Peyer's patch (tissue), 4 donors: ENCODE measurements at regions not wholly inside any gene's neighbourhood (a gene's known extent, or its start where the extent isn't known, plus 50 kb on each side); places are given as distances from the start of the nearest gene placed in this dataset.

ENCODE experiments used
- DNase-seq, 3 donors: peaks; one replicate each; pipeline ENCODE4 v3.0.0-alpha.2; 2017 to 2019
- H3K27ac ChIP-seq, 4 donors: fragments of 200-600 bp; sonication (generic); one replicate each; pipeline ENCODE4 v1.5.1; 2016 to 2019
- H3K27me3 ChIP-seq, 2 donors: fragments of 200-600 bp; sonication (generic); one replicate each; pipeline ENCODE4 v1.5.1; 2019
- H3K36me3 ChIP-seq, 3 donors: fragments of 200-600 bp; sonication (generic); one replicate each; pipeline ENCODE4 v1.5.1; 2016 to 2019
- H3K4me1 ChIP-seq, 4 donors: fragments of 200-600 bp; sonication (generic); one replicate each; pipeline ENCODE4 v1.5.1; 2016 to 2019
- H3K4me3 ChIP-seq, 4 donors: fragments of 200-600 bp; sonication (generic); 1 replicate in 3 of 4; 2 replicates in 1 of 4; pipeline ENCODE4 v1.5.1; 2016 to 2019; ENCODE audit warnings: mild to moderate bottlenecking in 1 of 4
- H3K9me3 ChIP-seq, 4 donors: fragments of 200-600 bp; sonication (generic); one replicate each; pipeline ENCODE4 v1.5.1; 2016 to 2019; ENCODE audit warnings: mild to moderate bottlenecking in 1 of 4
- POLR2A ChIP-seq, 2 donors: fragments of 450-650 bp; IDR thresholded peaks; one replicate each; pipeline ENCODE4 v1.5.1; 2017; ENCODE audit warnings: antibody characterized with exemption in 2 of 2, mild to moderate bottlenecking in 2 of 2, moderate library complexity in 2 of 2
- TF ChIP-seq, protein P1 (sequence below), 6 experiments: fragments of 450-650 bp in 4 of 6; fragments of 200-600 bp in 2 of 6; sonication (generic) in 1 of 6; IDR thresholded peaks; one replicate each; pipeline ENCODE4 v1.5.1; 2017 to 2019; ENCODE audit warnings: antibody characterized with exemption in 6 of 6, mild to moderate bottlenecking in 3 of 6, moderate library complexity in 1 of 6

DNA sequence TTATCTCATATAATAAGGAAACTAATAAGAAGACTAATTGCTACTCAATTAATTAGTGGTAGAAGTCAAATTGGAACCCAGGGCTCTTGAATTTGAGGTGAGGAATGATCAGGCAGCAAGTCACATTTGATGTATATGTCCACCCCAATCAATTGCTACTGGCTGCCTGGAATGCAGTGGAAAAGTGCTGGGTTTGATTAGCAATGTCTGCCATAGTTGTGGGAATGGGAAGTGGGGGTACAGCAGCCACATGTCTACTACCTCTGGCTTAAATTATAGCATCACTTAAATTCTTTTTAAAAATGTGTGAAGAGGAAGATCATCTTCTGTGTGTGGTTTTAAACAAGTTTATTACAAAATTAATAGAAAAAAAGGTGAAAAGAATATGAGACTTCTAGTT is 50.8 kb upstream of the NAV2 start:
- no peak overlapping the region for H3K4me3 ChIP-seq
- peaks cover 0 to 5% (median 0%) of the 10 kb centered on the region in 4 donors for H3K4me1 ChIP-seq
- TF ChIP-seq, protein P1, sequence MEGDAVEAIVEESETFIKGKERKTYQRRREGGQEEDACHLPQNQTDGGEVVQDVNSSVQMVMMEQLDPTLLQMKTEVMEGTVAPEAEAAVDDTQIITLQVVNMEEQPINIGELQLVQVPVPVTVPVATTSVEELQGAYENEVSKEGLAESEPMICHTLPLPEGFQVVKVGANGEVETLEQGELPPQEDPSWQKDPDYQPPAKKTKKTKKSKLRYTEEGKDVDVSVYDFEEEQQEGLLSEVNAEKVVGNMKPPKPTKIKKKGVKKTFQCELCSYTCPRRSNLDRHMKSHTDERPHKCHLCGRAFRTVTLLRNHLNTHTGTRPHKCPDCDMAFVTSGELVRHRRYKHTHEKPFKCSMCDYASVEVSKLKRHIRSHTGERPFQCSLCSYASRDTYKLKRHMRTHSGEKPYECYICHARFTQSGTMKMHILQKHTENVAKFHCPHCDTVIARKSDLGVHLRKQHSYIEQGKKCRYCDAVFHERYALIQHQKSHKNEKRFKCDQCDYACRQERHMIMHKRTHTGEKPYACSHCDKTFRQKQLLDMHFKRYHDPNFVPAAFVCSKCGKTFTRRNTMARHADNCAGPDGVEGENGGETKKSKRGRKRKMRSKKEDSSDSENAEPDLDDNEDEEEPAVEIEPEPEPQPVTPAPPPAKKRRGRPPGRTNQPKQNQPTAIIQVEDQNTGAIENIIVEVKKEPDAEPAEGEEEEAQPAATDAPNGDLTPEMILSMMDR (IDR thresholded peaks at IDR 0.05): no peak
- TF ChIP-seq POLR2A (IDR thresholded peaks at IDR 0.05): no peak
- DNase-seq: no peak
- H3K27ac ChIP-seq: no peak overlapping the region
- no peaks in the 10 kb centered on the region for H3K27me3 ChIP-seq
- no peaks in the 10 kb centered on the region for H3K9me3 ChIP-seq
- H3K36me3 ChIP-seq: no peaks in the 10 kb centered on the region

DNA sequence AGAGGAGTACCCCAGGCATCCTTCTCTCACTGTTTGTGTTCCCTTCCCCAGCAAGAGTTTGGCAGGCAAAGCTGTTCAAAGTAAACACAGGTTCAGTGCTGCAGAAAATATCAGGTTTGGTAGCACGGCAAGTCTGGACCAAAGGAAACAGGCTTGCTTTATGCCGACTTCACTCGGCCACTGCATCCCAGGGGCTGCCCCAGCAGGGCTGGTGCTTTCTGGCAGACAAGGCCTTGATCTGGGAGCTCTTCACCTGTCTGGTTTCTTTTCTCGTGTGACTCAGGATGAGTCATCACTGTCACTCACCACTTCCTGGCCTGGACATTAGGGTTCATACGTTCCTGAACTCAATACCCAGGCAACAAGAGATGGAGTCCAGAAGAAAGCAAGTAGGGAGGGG is 52.6 kb upstream of the NAV2 start:
- TF ChIP-seq, protein P1 (IDR thresholded peaks at IDR 0.05): no peak
- no peak for TF ChIP-seq POLR2A (IDR thresholded peaks at IDR 0.05)
- H3K27ac ChIP-seq: peak overlapping the region in 1 of 4 donors; percentile 48

GRCh38 chr11:19659529-19659928 is 53.1 kb upstream of the NAV2 start:
- H3K27ac ChIP-seq: peak overlapping the region in 1 of 4 donors; percentile 48
- no peaks in the 10 kb centered on the region for H3K36me3 ChIP-seq
- H3K4me1 ChIP-seq: peaks cover 0 to 5% (median 0%) of the 10 kb centered on the region in 4 donors
- no peaks in the 10 kb centered on the region for H3K27me3 ChIP-seq
- TF ChIP-seq, protein P1 (IDR thresholded peaks at IDR 0.05): no peak
- no peak for TF ChIP-seq POLR2A (IDR thresholded peaks at IDR 0.05)
- DNase-seq: no peak
- H3K9me3 ChIP-seq: no peaks in the 10 kb centered on the region
- no peak overlapping the region for H3K4me3 ChIP-seq

More for the DNA sequence above, 52.6 kb upstream of the NAV2 start:
- no peak overlapping the region for H3K4me3 ChIP-seq
- no peaks in the 10 kb centered on the region for H3K27me3 ChIP-seq
- peak in 1 of 3 donors; percentile 67 for DNase-seq
- H3K4me1 ChIP-seq: peaks cover 0 to 5% (median 0%) of the 10 kb centered on the region in 4 donors
- no peaks in the 10 kb centered on the region for H3K9me3 ChIP-seq
- no peaks in the 10 kb centered on the region for H3K36me3 ChIP-seq

- Histone ChIP-seq H3K36me3 (no peaks in the 10 kb centered on the region), H3K9me3 (no peaks in the 10 kb centered on the region), H3K4me1 (peaks cover 0 to 5% (median 0%) of the 10 kb centered on the region in 4 donors), H3K27me3 (no peaks in the 10 kb centered on the region), H3K27ac (no peak overlapping the region), H3K4me3 (no peak overlapping the region)
- TF ChIP-seq, protein P1 (IDR thresholded peaks at IDR 0.05): no peak
- TF ChIP-seq POLR2A (IDR thresholded peaks at IDR 0.05): no peak
- DNase-seq: no peak
Measured at GRCh38 chr11:19658344-19658743, 54.3 kb upstream of the NAV2 start.

GRCh38 chr11:19656140-19656541 is 56.5 kb upstream of the NAV2 start:
- no peak overlapping the region for H3K4me3 ChIP-seq
- no peaks in the 10 kb centered on the region for H3K27me3 ChIP-seq
- no peaks in the 10 kb centered on the region for H3K36me3 ChIP-seq
- H3K9me3 ChIP-seq: no peaks in the 10 kb centered on the region
- peaks cover 0 to 5% (median 0%) of the 10 kb centered on the region in 4 donors for H3K4me1 ChIP-seq
- no peak for DNase-seq
- H3K27ac ChIP-seq: no peak overlapping the region
- TF ChIP-seq, protein P1 (IDR thresholded peaks at IDR 0.05): no peak
- TF ChIP-seq POLR2A (IDR thresholded peaks at IDR 0.05): no peak
